Bronchial epithelial cell (primary cell): ENCODE measurements at regions not wholly inside any gene's neighbourhood (a gene's known extent, or its start where the extent isn't known, plus 50 kb on each side); places are given as distances from the start of the nearest gene placed in this dataset.

ENCODE experiments used
- DNase-seq: peaks from one replicate; pipeline ENCODE4 v3.0.0-alpha.2; 2010; ENCODE audit warnings: low read depth
- FAIRE-seq: peaks from 2 replicates; lab custom pipeline; 2011; peaks lifted over from hg19 to GRCh38; lab: Jason Lieb, UNC
- H3K27me3 ChIP-seq: 2 replicates; pipeline ENCODE4 v1.5.1; 2011; ENCODE audit warnings: low read length; ENCODE audit not compliant: control insufficient read depth, insufficient read depth
- H3K36me3 ChIP-seq: 2 replicates; pipeline ENCODE4 v1.5.1; 2011; ENCODE audit warnings: low read length; ENCODE audit not compliant: control insufficient read depth, insufficient read depth
- H3K4me3 ChIP-seq: 2 replicates; pipeline ENCODE4 v1.5.1; 2011; ENCODE audit warnings: mild to moderate bottlenecking, low read depth, low read length, control low read depth
- CTCF ChIP-seq: IDR thresholded peaks from 2 replicates; pipeline ENCODE4 v1.5.1; 2011; ENCODE audit warnings: mild to moderate bottlenecking, moderate library complexity, low read length, control low read depth, inconsistent platforms; ENCODE audit not compliant: insufficient read depth, severe bottlenecking

GRCh38 chr1:187627516-187627915, 798.8 kb downstream of the PLA2G4A start:
- Histone ChIP-seq H3K4me3 (no peak overlapping the region), H3K27me3 (no peaks in the 10 kb centered on the region), H3K36me3 (no peaks in the 10 kb centered on the region)
- no peak for TF ChIP-seq CTCF
- FAIRE-seq (no peak), DNase-seq (no peak)

- TF ChIP-seq CTCF = no peak
- H3K36me3 ChIP-seq = no peaks in the 10 kb centered on the region
- no peaks in the 10 kb centered on the region for H3K27me3 ChIP-seq
- DNase-seq = no peak
- H3K4me3 ChIP-seq = no peak overlapping the region
- FAIRE-seq = no peak
Observed at GRCh38 chr1:187629075-187629474, 800.3 kb downstream of the PLA2G4A start.

GRCh38 chr1:187630653-187631380, 802.1 kb downstream of the PLA2G4A start:
- TF ChIP-seq CTCF = no peak
- no peaks in the 10 kb centered on the region for H3K36me3 ChIP-seq
- no peak for DNase-seq
- H3K27me3 ChIP-seq = no peaks in the 10 kb centered on the region
- FAIRE-seq = no peak
- no peak overlapping the region for H3K4me3 ChIP-seq

- no peak for FAIRE-seq
- H3K36me3 ChIP-seq = no peaks in the 10 kb centered on the region
- no peak overlapping the region for H3K4me3 ChIP-seq
- TF ChIP-seq CTCF = no peak
- H3K27me3 ChIP-seq = no peaks in the 10 kb centered on the region
- DNase-seq = no peak
Observed at GRCh38 chr1:187631381-187631675, 802.6 kb downstream of the PLA2G4A start.

- Histone ChIP-seq H3K4me3 (no peak overlapping the region), H3K27me3 (no peaks in the 10 kb centered on the region), H3K36me3 (no peaks in the 10 kb centered on the region)
- no peak for FAIRE-seq
- DNase-seq = no peak
- no peak for TF ChIP-seq CTCF
Observed at GRCh38 chr1:187631984-187632383, 803.2 kb downstream of the PLA2G4A start.

- TF ChIP-seq CTCF = no peak
- H3K27me3 ChIP-seq = no peaks in the 10 kb centered on the region
- H3K4me3 ChIP-seq = no peak overlapping the region
- FAIRE-seq (no peak), DNase-seq (no peak)
- no peaks in the 10 kb centered on the region for H3K36me3 ChIP-seq
Observed at GRCh38 chr1:187634940-187635339, 806.2 kb downstream of the PLA2G4A start.
